D721Med (cell line): ENCODE measurements at regions not wholly inside any gene's neighbourhood (a gene's known extent, or its start where the extent isn't known, plus 50 kb on each side); places are given as distances from the start of the nearest gene placed in this dataset.

Experiments
- DNase-seq: peaks from one replicate; pipeline ENCODE4 v3.0.0; 2011; ENCODE audit warnings: low spot score; ENCODE audit not compliant: insufficient read length
- FAIRE-seq: peaks from 2 replicates; lab custom pipeline; 2011; peaks lifted over from hg19 to GRCh38; lab: Jason Lieb, UNC
- CTCF ChIP-seq: IDR thresholded peaks from 2 replicates; pipeline ENCODE4 v1.5.1; 2012; ENCODE audit warnings: mild to moderate bottlenecking, control low read depth; ENCODE audit not compliant: insufficient read depth; ENCODE audit errors: missing control alignments

GRCh38 chr2:16584824-16585540 is 80.7 kb downstream of the CYRIA start:
- DNase-seq: no peak
- FAIRE-seq: no peak
- no peak for TF ChIP-seq CTCF

GRCh38 chr2:16584084-16584483 is 81.5 kb downstream of the CYRIA start:
- DNase-seq: no peak
- no peak for TF ChIP-seq CTCF
- FAIRE-seq: no peak

GRCh38 chr2:16581241-16581640 is 84.4 kb downstream of the CYRIA start:
- FAIRE-seq (no peak), DNase-seq (no peak)

GRCh38 chr2:16578081-16578480 is 87.6 kb downstream of the CYRIA start:
- DNase-seq (no peak), FAIRE-seq (no peak)

More at GRCh38 chr2:16581241-16581640, 84.4 kb downstream of the CYRIA start:
- no peak for TF ChIP-seq CTCF

GRCh38 chr2:16570516-16570915 is 95.1 kb downstream of the CYRIA start:
- no peak for FAIRE-seq
- no peak for DNase-seq
- no peak for TF ChIP-seq CTCF

More at GRCh38 chr2:16578081-16578480, 87.6 kb downstream of the CYRIA start:
- TF ChIP-seq CTCF: no peak

GRCh38 chr2:16568998-16569784 is 96.4 kb downstream of the CYRIA start:
- FAIRE-seq: no peak
- no peak for DNase-seq
- TF ChIP-seq CTCF: no peak
